HL-60 (cell line): ENCODE measurements at regions not wholly inside any gene's neighbourhood (a gene's known extent, or its start where the extent isn't known, plus 50 kb on each side); places are given as distances from the start of the nearest gene placed in this dataset.

ENCODE experiments used
- DNase-seq, 2 experiments: peaks; one replicate each; pipeline ENCODE4 v3.0.0-alpha.2; 2010 to 2020; ENCODE audit warnings: low read depth in 1 of 2, low spot score in 1 of 2
- H3K27ac ChIP-seq: fragments of 250-450 bp; sonication (Bioruptor Pico); replicated peaks from 2 replicates; pipeline ENCODE4 v1.5.1; 2020; ENCODE audit warnings: mild to moderate bottlenecking, moderate library complexity
- H3K27me3 ChIP-seq: fragments of 250-450 bp; sonication (Bioruptor Pico); 2 replicates; pipeline ENCODE4 v1.5.1; 2021; ENCODE audit warnings: mild to moderate bottlenecking, moderate library complexity; ENCODE audit not compliant: insufficient read depth, poor library complexity, severe bottlenecking
- H3K4me3 ChIP-seq: replicated peaks from 2 replicates; pipeline ENCODE4 v1.5.1; 2011; ENCODE audit warnings: mild to moderate bottlenecking, control low read depth, low read length; ENCODE audit not compliant: insufficient read depth
- GABPA ChIP-seq: IDR thresholded peaks from 2 replicates; pipeline ENCODE4 v1.6.1; 2012; ENCODE audit warnings: low read depth
- POLR2AphosphoS5 ChIP-seq: IDR thresholded peaks from 2 replicates; pipeline ENCODE4 v1.6.1; 2012; ENCODE audit warnings: low read depth
- SPI1 ChIP-seq: IDR thresholded peaks from 2 replicates; pipeline ENCODE4 v1.6.1; 2012; ENCODE audit warnings: low read depth, mild to moderate bottlenecking, borderline replicate concordance
- TF ChIP-seq, protein P1 (sequence below): IDR thresholded peaks from one replicate; pipeline ENCODE4 v1.5.1; 2011; ENCODE audit warnings: low read length, control low read depth, inconsistent platforms; ENCODE audit not compliant: insufficient read depth
- TF ChIP-seq, protein P2 (sequence below): IDR thresholded peaks from 2 replicates; pipeline ENCODE4 v1.6.1; 2012; ENCODE audit warnings: low read depth; ENCODE audit not compliant: insufficient replicate concordance

DNA sequence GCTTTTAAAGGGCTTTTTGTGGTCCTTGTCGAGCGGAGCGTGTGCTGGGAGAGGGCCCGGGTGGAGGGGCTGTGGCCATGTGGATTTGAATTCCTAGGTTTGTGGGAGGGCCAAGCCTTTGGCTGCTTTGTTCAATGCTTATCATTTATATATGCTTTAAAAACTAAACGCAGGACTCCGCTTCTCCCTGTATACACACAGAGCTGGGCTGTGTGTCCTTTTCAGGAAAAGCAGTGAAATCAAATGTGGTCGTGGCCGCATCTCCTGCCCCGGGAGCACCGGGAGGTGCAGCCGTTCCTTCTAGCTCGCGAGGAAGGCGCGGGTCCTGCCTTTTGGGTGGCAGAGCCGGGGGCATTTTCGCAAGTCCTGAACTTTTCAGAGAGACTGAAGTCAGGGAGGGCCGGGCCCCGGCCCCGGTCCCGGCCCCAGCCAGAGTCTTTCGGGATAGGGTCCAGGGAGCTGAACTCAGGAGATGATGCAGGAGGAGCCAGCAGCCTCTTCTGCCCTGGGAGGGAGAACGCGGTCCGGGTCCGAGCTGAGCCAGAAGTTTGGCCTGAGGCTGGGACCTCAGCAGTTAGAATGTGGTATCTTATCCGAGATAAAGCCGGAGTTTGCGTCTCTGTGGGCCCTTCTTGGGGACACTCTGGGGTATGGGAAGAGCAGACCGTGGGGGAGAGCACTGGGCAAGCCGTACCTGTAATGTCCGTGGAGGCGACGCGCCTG, 158.8 kb downstream of the C9orf152 start:
- Histone ChIP-seq H3K4me3 (peak overlapping the region; percentile 99), H3K27me3 (no peaks in the 10 kb centered on the region), H3K27ac (peak overlapping the region; percentile 80)
- no peak for TF ChIP-seq POLR2AphosphoS5
- TF ChIP-seq, protein P1, sequence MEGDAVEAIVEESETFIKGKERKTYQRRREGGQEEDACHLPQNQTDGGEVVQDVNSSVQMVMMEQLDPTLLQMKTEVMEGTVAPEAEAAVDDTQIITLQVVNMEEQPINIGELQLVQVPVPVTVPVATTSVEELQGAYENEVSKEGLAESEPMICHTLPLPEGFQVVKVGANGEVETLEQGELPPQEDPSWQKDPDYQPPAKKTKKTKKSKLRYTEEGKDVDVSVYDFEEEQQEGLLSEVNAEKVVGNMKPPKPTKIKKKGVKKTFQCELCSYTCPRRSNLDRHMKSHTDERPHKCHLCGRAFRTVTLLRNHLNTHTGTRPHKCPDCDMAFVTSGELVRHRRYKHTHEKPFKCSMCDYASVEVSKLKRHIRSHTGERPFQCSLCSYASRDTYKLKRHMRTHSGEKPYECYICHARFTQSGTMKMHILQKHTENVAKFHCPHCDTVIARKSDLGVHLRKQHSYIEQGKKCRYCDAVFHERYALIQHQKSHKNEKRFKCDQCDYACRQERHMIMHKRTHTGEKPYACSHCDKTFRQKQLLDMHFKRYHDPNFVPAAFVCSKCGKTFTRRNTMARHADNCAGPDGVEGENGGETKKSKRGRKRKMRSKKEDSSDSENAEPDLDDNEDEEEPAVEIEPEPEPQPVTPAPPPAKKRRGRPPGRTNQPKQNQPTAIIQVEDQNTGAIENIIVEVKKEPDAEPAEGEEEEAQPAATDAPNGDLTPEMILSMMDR = no peak
- DNase-seq = no peak

GRCh38 chr9:110049699-110050450, 158.1 kb downstream of the C9orf152 start:
- TF ChIP-seq, protein P2, sequence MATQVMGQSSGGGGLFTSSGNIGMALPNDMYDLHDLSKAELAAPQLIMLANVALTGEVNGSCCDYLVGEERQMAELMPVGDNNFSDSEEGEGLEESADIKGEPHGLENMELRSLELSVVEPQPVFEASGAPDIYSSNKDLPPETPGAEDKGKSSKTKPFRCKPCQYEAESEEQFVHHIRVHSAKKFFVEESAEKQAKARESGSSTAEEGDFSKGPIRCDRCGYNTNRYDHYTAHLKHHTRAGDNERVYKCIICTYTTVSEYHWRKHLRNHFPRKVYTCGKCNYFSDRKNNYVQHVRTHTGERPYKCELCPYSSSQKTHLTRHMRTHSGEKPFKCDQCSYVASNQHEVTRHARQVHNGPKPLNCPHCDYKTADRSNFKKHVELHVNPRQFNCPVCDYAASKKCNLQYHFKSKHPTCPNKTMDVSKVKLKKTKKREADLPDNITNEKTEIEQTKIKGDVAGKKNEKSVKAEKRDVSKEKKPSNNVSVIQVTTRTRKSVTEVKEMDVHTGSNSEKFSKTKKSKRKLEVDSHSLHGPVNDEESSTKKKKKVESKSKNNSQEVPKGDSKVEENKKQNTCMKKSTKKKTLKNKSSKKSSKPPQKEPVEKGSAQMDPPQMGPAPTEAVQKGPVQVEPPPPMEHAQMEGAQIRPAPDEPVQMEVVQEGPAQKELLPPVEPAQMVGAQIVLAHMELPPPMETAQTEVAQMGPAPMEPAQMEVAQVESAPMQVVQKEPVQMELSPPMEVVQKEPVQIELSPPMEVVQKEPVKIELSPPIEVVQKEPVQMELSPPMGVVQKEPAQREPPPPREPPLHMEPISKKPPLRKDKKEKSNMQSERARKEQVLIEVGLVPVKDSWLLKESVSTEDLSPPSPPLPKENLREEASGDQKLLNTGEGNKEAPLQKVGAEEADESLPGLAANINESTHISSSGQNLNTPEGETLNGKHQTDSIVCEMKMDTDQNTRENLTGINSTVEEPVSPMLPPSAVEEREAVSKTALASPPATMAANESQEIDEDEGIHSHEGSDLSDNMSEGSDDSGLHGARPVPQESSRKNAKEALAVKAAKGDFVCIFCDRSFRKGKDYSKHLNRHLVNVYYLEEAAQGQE = no peak
- TF ChIP-seq POLR2AphosphoS5 = no peak
- TF ChIP-seq, protein P1 = no peak
- TF ChIP-seq GABPA = no peak
- TF ChIP-seq SPI1 = no peak
- H3K27me3 ChIP-seq = no peaks in the 10 kb centered on the region
- no peak for DNase-seq
- H3K27ac ChIP-seq = peak overlapping the region; percentile 80
- H3K4me3 ChIP-seq = peak overlapping the region; percentile 99

GRCh38 chr9:110050925-110051355, 157.0 kb downstream of the C9orf152 start:
- no peak for TF ChIP-seq POLR2AphosphoS5
- no peak for TF ChIP-seq GABPA
- peak; percentile 39; the same call in 1 of the 2 replicates for TF ChIP-seq SPI1
- TF ChIP-seq, protein P2 = peak; percentile 19
- TF ChIP-seq, protein P1 = no peak
- peak overlapping the region; percentile 99 for H3K4me3 ChIP-seq
- DNase-seq = peak in 1 of 2 experiments; percentile 51
- H3K27ac ChIP-seq = peak overlapping the region; percentile 80
- H3K27me3 ChIP-seq = no peaks in the 10 kb centered on the region
